SK-N-SH (cell line): ENCODE measurements at regions not wholly inside any gene's neighbourhood (a gene's known extent, or its start where the extent isn't known, plus 50 kb on each side); places are given as distances from the start of the nearest gene placed in this dataset.

Experiments used
- CTCF ChIA-PET: fragments of 300-600, 350-600 bp; formaldehyde crosslinking; extraction: SDS; loops from one replicate; lab custom pipeline; 2021; lab: Yijun Ruan, JAX
- POLR2A ChIA-PET: fragments of 350-600 bp; sonication (Branson Sonifier 250); formaldehyde crosslinking; extraction: SDS; loops from one replicate; lab custom pipeline; 2020; ENCODE audit warnings: antibody characterized with exemption, inconsistent platforms; lab: Yijun Ruan, JAX
- DNase-seq: peaks from one replicate; pipeline ENCODE4 v3.0.0; 2012
- H2AFZ ChIP-seq: fragments of 200-600 bp; sonication (generic); 2 replicates; pipeline ENCODE4 v1.8.1; 2016; ENCODE audit warnings: antibody characterized with exemption, mild to moderate bottlenecking, low read depth
- H3F3A ChIP-seq: fragments of 200-600 bp; sonication (generic); replicated peaks from 2 replicates; pipeline ENCODE3; 2016; ENCODE audit warnings: antibody characterized with exemption, mild to moderate bottlenecking; ENCODE audit not compliant: insufficient read depth
- H3K27ac ChIP-seq, 2 experiments: fragments of 200-500 bp in 1 of 2; fragments of 200-600 bp in 1 of 2; sonication (Bioruptor generic) in 1 of 2; sonication (generic), shearing (Covaris generic) in 1 of 2; 2 replicates each; pipeline versions ENCODE4 v1.5.1 to v1.6.1; 2014 to 2016; ENCODE audit warnings: low read depth in 2 of 2, inconsistent platforms in 1 of 2, low read length in 1 of 2, mild to moderate bottlenecking in 1 of 2, mixed read lengths in 1 of 2
- H3K27me3 ChIP-seq: fragments of 200-600 bp; sonication (generic), shearing (Covaris generic); 2 replicates; pipeline ENCODE4 v1.6.1; 2016; ENCODE audit warnings: mixed run types; ENCODE audit not compliant: insufficient read depth
- H3K36me3 ChIP-seq, 2 experiments: fragments of 200-500 bp in 1 of 2; fragments of 200-600 bp in 1 of 2; sonication (Bioruptor generic) in 1 of 2; sonication (generic) in 1 of 2; replicated peaks in 1 of 2; 2 replicates each; pipeline versions ENCODE3 to v1.5.1; 2014 to 2016; ENCODE audit warnings: low read length in 1 of 2, mild to moderate bottlenecking in 1 of 2; ENCODE audit not compliant: insufficient read depth in 2 of 2, control insufficient read depth in 1 of 2
- H3K4me1 ChIP-seq, 2 experiments: fragments of 200-500 bp in 1 of 2; fragments of 200-600 bp in 1 of 2; sonication (Bioruptor generic) in 1 of 2; sonication (generic), shearing (Covaris generic) in 1 of 2; 2 replicates each; pipeline versions ENCODE4 v1.5.1 to v1.6.1; 2014 to 2016; ENCODE audit warnings: low read depth in 1 of 2, low read length in 1 of 2, mixed run types in 1 of 2; ENCODE audit not compliant: insufficient read depth in 2 of 2, control insufficient read depth in 1 of 2
- H3K4me2 ChIP-seq: fragments of 200-600 bp; sonication (generic), shearing (Covaris generic); 2 replicates; pipeline ENCODE4 v1.6.1; 2017; ENCODE audit warnings: mixed run types
- H3K4me3 ChIP-seq, 2 experiments: fragments of 200-500 bp in 1 of 2; fragments of 200-600 bp in 1 of 2; sonication (Bioruptor generic) in 1 of 2; sonication (generic), shearing (Covaris generic) in 1 of 2; 2 replicates each; pipeline versions ENCODE4 v1.5.1 to v1.8.1; 2014 to 2016; ENCODE audit warnings: low read depth in 2 of 2, inconsistent platforms in 1 of 2, low read length in 1 of 2, mild to moderate bottlenecking in 1 of 2, mixed read lengths in 1 of 2, moderate library complexity in 1 of 2
- H3K79me2 ChIP-seq: fragments of 200-600 bp; sonication (generic); 2 replicates; pipeline ENCODE4 v1.8.1; 2017; ENCODE audit warnings: mild to moderate bottlenecking; ENCODE audit not compliant: insufficient read depth
- H3K9ac ChIP-seq: fragments of 200-600 bp; sonication (generic); 2 replicates; pipeline ENCODE4 v1.6.1; 2017; ENCODE audit warnings: mixed run types
- H3K9me2 ChIP-seq: fragments of 200-600 bp; sonication (generic); 2 replicates; pipeline ENCODE4 v1.6.1; 2017; ENCODE audit warnings: mixed run types
- H3K9me3 ChIP-seq: fragments of 200-600 bp; sonication (generic); 2 replicates; pipeline ENCODE4 v1.6.1; 2017; ENCODE audit warnings: mixed run types, mild to moderate bottlenecking, moderate library complexity
- H4K20me1 ChIP-seq: fragments of 200-600 bp; sonication (generic); 2 replicates; pipeline ENCODE4 v1.6.1; 2017; ENCODE audit warnings: mild to moderate bottlenecking, mixed run types; ENCODE audit not compliant: insufficient read depth
- EP300 ChIP-seq, 2 experiments: IDR thresholded peaks; 2 replicates each; pipeline versions ENCODE4 v1.4.0 to v1.6.1; 2012; ENCODE audit warnings: borderline replicate concordance in 1 of 2, low read depth in 1 of 2, low read length in 1 of 2
- EZH2phosphoT487 ChIP-seq: fragments of 200-600 bp; sonication (generic); IDR thresholded peaks from 2 replicates; pipeline ENCODE4 v1.6.1; 2017; ENCODE audit warnings: low read depth, mixed run types, mild to moderate bottlenecking, antibody characterized with exemption, moderate library complexity, borderline replicate concordance
- MXI1 ChIP-seq: IDR thresholded peaks from 2 replicates; pipeline ENCODE4 v1.6.1; 2012; ENCODE audit warnings: mild to moderate bottlenecking, low read depth, low read length, improper control_type of control experiment
- NFIC ChIP-seq: IDR thresholded peaks from 2 replicates; pipeline ENCODE4 v1.4.0; 2012; ENCODE audit warnings: borderline replicate concordance
- NRF1 ChIP-seq: IDR thresholded peaks from 2 replicates; pipeline ENCODE4 v1.6.1; 2012; ENCODE audit warnings: low read depth, mild to moderate bottlenecking, low read length
- POLR2AphosphoS5 ChIP-seq: IDR thresholded peaks from 2 replicates; pipeline ENCODE4 v1.6.1; 2012; ENCODE audit warnings: low read depth, low read length
- RFX5 ChIP-seq: IDR thresholded peaks from 2 replicates; pipeline ENCODE4 v1.6.1; 2012; ENCODE audit warnings: mild to moderate bottlenecking, improper control_type of control experiment, low read length
- SIN3A ChIP-seq: IDR thresholded peaks from 2 replicates; pipeline ENCODE4 v1.6.1; 2012; ENCODE audit warnings: low read depth, mild to moderate bottlenecking, low read length, moderate library complexity, borderline replicate concordance
- SMC3 ChIP-seq: IDR thresholded peaks from 2 replicates; pipeline ENCODE4 v1.6.1; 2012; ENCODE audit warnings: low read depth, low read length, improper control_type of control experiment
- TAF1 ChIP-seq: IDR thresholded peaks from 2 replicates; pipeline ENCODE4 v1.6.1; 2012; ENCODE audit warnings: low read depth, mild to moderate bottlenecking, low read length, moderate library complexity, borderline replicate concordance
- TEAD4 ChIP-seq: IDR thresholded peaks from 2 replicates; pipeline ENCODE4 v1.4.0; 2012; ENCODE audit warnings: mild to moderate bottlenecking, borderline replicate concordance; ENCODE audit not compliant: insufficient read depth
- USF2 ChIP-seq: fragments of 150-350 bp; IDR thresholded peaks from 2 replicates; pipeline ENCODE4 v1.6.1; 2017; ENCODE audit warnings: antibody characterized with exemption, low read length, low read depth, borderline replicate concordance
- WGBS: methylation state at CpG from one replicate; pipeline ENCODE4 v1.1.6; 2017; ENCODE audit warnings: low lambda C conversion rate; 5-methylcytosine and 5-hydroxymethylcytosine counted together
- TF ChIP-seq, protein P1 (sequence below): IDR thresholded peaks from 2 replicates; pipeline ENCODE4 v1.6.1; 2012; ENCODE audit warnings: mild to moderate bottlenecking, low read depth, low read length, moderate library complexity

DNA sequence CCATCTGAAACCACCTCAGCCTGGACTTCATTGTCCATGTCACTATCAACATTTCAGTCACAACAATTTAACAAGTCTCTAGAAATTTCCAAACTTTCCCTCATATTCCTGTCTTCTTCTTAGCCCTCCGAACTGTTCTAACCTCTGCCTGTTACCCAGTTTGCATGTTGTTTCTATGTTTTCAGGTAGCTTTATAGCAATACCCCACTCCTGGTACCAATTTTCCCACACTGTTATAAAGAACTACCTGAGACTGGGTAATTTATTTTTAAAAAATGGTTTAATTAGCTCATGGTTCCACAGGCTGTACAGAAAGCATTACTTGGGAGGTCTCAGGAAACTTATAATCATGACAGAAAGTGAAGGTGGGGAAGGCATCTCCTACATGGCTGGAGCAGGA is 679.2 kb upstream of the FRG1 start (continued):
- TF ChIP-seq SIN3A = no peak
- no peak for TF ChIP-seq MXI1
- TF ChIP-seq RFX5 = no peak
- no peak for TF ChIP-seq NRF1
- TF ChIP-seq TAF1 = no peak
- no peak for TF ChIP-seq USF2

- TF ChIP-seq POLR2AphosphoS5 (no peak), NFIC (no peak), TAF1 (no peak), EP300 (IDR thresholded peaks at IDR 0.05; ENCODE audit: borderline replicate concordance in 1 of 2, low read depth in 1 of 2, low read length in 1 of 2) (no peak), SIN3A (no peak), EZH2phosphoT487 (no peak), TEAD4 (no peak), SMC3 (no peak), NRF1 (no peak)
- TF ChIP-seq, protein P1, sequence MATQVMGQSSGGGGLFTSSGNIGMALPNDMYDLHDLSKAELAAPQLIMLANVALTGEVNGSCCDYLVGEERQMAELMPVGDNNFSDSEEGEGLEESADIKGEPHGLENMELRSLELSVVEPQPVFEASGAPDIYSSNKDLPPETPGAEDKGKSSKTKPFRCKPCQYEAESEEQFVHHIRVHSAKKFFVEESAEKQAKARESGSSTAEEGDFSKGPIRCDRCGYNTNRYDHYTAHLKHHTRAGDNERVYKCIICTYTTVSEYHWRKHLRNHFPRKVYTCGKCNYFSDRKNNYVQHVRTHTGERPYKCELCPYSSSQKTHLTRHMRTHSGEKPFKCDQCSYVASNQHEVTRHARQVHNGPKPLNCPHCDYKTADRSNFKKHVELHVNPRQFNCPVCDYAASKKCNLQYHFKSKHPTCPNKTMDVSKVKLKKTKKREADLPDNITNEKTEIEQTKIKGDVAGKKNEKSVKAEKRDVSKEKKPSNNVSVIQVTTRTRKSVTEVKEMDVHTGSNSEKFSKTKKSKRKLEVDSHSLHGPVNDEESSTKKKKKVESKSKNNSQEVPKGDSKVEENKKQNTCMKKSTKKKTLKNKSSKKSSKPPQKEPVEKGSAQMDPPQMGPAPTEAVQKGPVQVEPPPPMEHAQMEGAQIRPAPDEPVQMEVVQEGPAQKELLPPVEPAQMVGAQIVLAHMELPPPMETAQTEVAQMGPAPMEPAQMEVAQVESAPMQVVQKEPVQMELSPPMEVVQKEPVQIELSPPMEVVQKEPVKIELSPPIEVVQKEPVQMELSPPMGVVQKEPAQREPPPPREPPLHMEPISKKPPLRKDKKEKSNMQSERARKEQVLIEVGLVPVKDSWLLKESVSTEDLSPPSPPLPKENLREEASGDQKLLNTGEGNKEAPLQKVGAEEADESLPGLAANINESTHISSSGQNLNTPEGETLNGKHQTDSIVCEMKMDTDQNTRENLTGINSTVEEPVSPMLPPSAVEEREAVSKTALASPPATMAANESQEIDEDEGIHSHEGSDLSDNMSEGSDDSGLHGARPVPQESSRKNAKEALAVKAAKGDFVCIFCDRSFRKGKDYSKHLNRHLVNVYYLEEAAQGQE = no peak
- no peaks in the 10 kb centered on the region for H3K27me3 ChIP-seq
- no peaks in the 10 kb centered on the region for H3K9me2 ChIP-seq
- no peaks in the 10 kb centered on the region for H3K36me3 ChIP-seq
- 45% methylated on average over 7 of the region's 7 CpGs for WGBS
- H3K79me2 ChIP-seq = no peaks in the 10 kb centered on the region
- DNase-seq = no peak
- no peaks in the 10 kb centered on the region for H3K9me3 ChIP-seq
- no peaks in the 10 kb centered on the region for H3F3A ChIP-seq
- H3K4me1 ChIP-seq = no peaks in the 10 kb centered on the region
- ChIA-PET CTCF (no interaction called here), POLR2A (no interaction called here)
- no peak overlapping the region for H3K4me2 ChIP-seq
- H3K9ac ChIP-seq = no peak overlapping the region
- no peak overlapping the region for H3K4me3 ChIP-seq
- H2AFZ ChIP-seq = no peak overlapping the region
- H3K27ac ChIP-seq = no peak overlapping the region
- no peaks in the 10 kb centered on the region for H4K20me1 ChIP-seq
Observed at GRCh38 chr4:189265515-189265914, 675.2 kb upstream of the FRG1 start.
